Brain microvascular endothelial cell (primary cell): ENCODE measurements at regions not wholly inside any gene's neighbourhood (a gene's known extent, or its start where the extent isn't known, plus 50 kb on each side); places are given as distances from the start of the nearest gene placed in this dataset.
"Not testable (repeated sequence)": the region's sequence is repeated elsewhere in the genome, so short reads cannot be mapped to it uniquely, and the experiment has no call there.

Experiments
- DNase-seq: peaks from one replicate; pipeline ENCODE4 v3.0.0-alpha.2; 2020
- H3K27ac ChIP-seq: fragments of 250-450 bp; sonication (Bioruptor Pico); 2 replicates; pipeline ENCODE4 v1.5.1; 2020; ENCODE audit warnings: mild to moderate bottlenecking, moderate library complexity
- H3K27me3 ChIP-seq: fragments of 250-450 bp; sonication (Bioruptor Pico); replicated peaks from 2 replicates; pipeline ENCODE4 v1.5.1; 2020; ENCODE audit warnings: mild to moderate bottlenecking
- H3K36me3 ChIP-seq: fragments of 250-450 bp; sonication (Bioruptor Pico); replicated peaks from 2 replicates; pipeline ENCODE4 v1.5.1; 2020; ENCODE audit warnings: mild to moderate bottlenecking
- H3K4me3 ChIP-seq: 2 replicates; pipeline ENCODE4 v1.5.1; 2011; ENCODE audit warnings: low read depth, mild to moderate bottlenecking, control low read depth, low read length, moderate library complexity
- in situ Hi-C: cut with HindIII; loops from 2 replicates; pipeline ENCODE4 v1.10.0; 2017; ENCODE audit warnings: low sequenced_read_pairs, low pct_ligation_motif_present
- TF ChIP-seq, protein P1 (sequence below): IDR thresholded peaks from 2 replicates; pipeline ENCODE4 v1.5.1; 2011; ENCODE audit warnings: low read depth, mild to moderate bottlenecking, moderate library complexity, low read length, control low read depth, inconsistent platforms; ENCODE audit errors: missing control alignments

DNA sequence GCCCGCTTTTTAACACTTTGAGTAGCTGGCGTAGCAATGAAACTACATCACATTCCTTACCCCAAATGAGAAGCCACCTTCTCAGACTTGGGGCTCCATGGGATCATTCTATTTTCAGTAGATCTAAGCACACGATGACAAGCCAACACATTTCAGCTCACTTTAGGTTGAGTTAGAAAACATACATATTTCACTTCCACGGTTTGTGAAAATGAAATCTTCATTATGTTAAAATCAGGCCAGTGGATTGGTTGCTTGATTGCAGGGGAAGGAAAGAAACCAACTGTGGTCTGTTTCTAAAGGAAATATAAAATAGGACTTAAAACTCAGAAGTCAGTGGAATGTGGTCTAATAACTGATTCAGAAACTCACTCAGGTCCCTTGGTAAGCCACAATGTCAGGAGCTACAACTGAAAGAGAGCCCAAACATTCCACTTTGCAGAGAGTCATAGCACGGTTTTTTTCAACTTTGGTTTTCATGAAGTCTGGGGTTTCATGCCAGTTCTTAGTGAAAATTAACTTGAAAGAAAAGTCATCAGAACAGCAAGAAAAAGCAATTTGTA lies 82.3 kb upstream of the TIAM1 start:
- TF ChIP-seq, protein P1, sequence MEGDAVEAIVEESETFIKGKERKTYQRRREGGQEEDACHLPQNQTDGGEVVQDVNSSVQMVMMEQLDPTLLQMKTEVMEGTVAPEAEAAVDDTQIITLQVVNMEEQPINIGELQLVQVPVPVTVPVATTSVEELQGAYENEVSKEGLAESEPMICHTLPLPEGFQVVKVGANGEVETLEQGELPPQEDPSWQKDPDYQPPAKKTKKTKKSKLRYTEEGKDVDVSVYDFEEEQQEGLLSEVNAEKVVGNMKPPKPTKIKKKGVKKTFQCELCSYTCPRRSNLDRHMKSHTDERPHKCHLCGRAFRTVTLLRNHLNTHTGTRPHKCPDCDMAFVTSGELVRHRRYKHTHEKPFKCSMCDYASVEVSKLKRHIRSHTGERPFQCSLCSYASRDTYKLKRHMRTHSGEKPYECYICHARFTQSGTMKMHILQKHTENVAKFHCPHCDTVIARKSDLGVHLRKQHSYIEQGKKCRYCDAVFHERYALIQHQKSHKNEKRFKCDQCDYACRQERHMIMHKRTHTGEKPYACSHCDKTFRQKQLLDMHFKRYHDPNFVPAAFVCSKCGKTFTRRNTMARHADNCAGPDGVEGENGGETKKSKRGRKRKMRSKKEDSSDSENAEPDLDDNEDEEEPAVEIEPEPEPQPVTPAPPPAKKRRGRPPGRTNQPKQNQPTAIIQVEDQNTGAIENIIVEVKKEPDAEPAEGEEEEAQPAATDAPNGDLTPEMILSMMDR = no peak
- in situ Hi-C loops = no loop called here
- Histone ChIP-seq H3K4me3 (no peak overlapping the region), H3K36me3 (no peaks in the 10 kb centered on the region), H3K27me3 (no peaks in the 10 kb centered on the region), H3K27ac (no peak overlapping the region)
- peak; percentile 37 for DNase-seq

DNA sequence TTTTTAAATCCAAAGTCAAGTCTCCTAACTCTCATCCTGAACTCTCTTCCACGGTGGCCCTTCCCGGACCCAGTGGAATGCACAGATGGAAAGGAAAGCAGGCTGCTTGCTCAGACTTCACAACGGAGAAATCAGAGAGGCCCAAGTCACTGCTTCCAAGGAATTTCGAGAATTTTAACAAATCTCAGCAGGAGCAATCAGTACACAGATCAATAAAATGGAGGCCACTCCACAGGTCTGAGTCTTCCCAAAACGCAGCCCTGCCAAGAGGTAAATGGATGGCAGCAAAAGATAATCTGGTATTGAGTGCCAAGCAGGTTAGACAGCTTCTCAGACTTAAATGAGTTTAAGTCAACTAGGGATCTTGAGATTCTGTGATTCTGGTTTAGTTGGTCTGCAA lies 81.1 kb upstream of the TIAM1 start:
- no peak for DNase-seq
- Histone ChIP-seq H3K4me3 (no peak overlapping the region), H3K27me3 (no peaks in the 10 kb centered on the region), H3K36me3 (no peaks in the 10 kb centered on the region), H3K27ac (no peak overlapping the region)
- in situ Hi-C loops = no loop called here
- TF ChIP-seq, protein P1 = no peak

DNA sequence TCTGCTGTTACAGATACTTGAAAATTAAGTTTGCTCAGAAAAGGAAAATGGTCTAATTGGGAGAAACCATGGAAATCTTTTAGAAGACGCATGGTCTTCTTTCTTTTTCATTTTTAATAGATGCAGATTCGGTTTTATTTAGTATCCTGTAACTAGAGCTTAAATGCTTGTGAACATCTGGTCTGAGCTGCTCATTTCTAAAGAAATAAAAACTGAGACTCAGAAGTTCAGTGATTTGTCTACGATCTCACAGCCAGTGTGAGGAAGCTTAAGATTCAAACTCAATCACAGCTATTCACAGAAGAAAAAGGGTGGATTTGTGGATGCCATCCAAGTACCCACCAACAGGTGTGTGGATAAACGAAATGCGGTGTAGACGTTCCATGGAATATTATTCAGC lies 80.0 kb upstream of the TIAM1 start:
- TF ChIP-seq, protein P1 = no peak
- H3K36me3 ChIP-seq = no peaks in the 10 kb centered on the region
- in situ Hi-C loops = no loop called here
- no peak for DNase-seq
- H3K27ac ChIP-seq = no peak overlapping the region
- no peaks in the 10 kb centered on the region for H3K27me3 ChIP-seq
- no peak overlapping the region for H3K4me3 ChIP-seq

DNA sequence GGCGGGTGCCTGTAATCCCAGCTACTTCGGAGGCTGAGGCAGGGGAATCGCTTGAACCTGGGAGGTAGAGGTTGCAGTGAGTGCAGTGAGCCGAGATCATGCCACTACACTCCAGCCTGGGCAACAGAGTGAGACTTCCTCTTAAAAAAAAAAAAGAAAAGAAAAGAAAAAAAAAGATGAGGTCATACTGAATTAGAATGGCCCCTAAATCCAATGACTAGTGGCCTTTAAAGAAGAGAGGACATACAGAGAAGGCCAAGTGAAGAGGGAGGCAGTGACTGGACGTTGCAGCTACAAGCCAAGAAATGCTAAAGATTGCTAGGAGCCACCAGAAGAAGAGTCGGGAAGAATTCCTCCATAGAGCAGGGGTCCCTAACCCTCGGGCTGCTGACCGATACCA lies 76.9 kb upstream of the TIAM1 start:
- in situ Hi-C loops = no loop called here
- Histone ChIP-seq H3K4me3 (no peak overlapping the region), H3K36me3 (no peaks in the 10 kb centered on the region), H3K27me3 (no peaks in the 10 kb centered on the region), H3K27ac (no peak overlapping the region)
- DNase-seq = no peak
- TF ChIP-seq, protein P1 = no peak

DNA sequence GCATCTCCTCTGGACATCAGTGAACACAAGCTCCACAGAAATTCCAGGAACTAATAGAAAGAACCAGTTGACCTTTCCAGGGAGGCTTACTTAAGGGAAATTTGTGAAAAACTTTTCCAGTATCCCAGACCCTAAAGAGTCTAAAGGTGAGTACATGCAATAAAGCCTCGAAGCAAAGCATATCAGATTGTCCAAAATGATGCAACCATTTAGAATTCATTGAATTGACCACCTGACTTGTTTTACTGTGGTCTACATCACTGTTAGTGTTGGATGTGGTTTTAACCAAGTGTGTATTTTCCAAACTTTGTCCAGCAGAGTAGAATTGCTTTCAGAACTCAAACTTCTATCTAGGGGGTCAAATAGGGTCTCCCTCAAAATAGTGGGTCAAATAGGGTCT lies 76.3 kb upstream of the TIAM1 start:
- DNase-seq = no peak
- TF ChIP-seq, protein P1 = no peak
- in situ Hi-C loops = no loop called here
- H3K27me3 ChIP-seq = no peaks in the 10 kb centered on the region
- H3K27ac ChIP-seq = no peak overlapping the region
- no peak overlapping the region for H3K4me3 ChIP-seq
- no peaks in the 10 kb centered on the region for H3K36me3 ChIP-seq

DNA sequence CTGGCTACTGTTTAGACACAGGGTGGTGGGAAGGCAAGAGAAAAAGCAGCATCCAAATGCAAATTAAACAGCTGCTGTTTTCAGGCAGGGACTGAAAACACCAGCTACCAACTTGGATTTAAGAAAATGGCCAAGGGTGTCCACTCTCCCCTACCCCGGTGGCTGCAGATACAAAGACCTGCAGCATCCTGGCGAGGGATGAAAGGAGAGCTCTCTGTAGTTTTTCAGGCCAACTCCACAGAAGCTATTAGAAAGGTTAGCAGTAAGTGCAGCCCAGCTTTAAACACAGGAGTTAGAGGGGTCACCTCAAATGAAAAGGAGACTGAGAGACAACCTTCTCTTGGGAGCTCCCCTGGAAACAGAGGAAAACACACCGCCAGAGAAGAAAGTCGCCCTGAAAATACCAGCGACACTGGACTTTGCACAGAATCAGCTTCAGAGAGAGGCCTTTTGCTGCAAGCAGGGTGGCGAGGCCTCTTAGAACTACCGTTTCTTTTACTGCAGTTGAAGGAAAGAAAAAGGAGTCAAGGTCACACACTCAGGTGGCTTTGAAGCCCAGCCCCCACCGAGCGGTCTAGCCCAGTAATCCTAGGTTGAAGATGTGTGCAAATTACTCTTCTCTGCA lies 74.4 kb upstream of the TIAM1 start:
- no peak for DNase-seq
- Histone ChIP-seq H3K27ac (no peak overlapping the region), H3K36me3 (no peaks in the 10 kb centered on the region), H3K27me3 (no peaks in the 10 kb centered on the region), H3K4me3 (no peak overlapping the region)
- TF ChIP-seq, protein P1 = no peak
- in situ Hi-C loops = no loop called here

DNA sequence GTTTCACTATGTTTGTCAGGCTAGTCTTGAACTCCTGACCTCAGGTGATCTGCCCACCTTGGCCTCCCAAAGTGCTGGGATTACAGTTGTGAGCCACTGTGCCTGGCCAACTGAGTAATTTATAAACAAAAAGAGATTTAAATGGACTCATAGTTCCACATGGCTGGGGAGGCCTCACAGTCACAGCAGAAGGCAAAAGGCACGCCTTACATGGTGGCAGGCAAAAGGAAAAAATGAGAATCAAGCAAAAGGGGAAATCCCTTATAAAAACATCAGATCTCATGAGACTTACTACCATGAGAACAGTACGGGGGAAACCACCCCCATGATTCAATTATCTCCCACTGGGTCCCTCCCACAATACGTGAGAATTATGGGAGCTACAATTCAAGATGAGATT lies 73.2 kb upstream of the TIAM1 start:
- DNase-seq, H3K4me3 ChIP-seq, H3K27me3 ChIP-seq, H3K36me3 ChIP-seq, in situ Hi-C loops, H3K27ac ChIP-seq: not testable (repeated sequence)
